ENCODE measurements at regions not wholly inside any gene's neighbourhood (a gene's known extent, or its start where the extent isn't known, plus 50 kb on each side); places are given as distances from the start of the nearest gene placed in this dataset.

DNA sequence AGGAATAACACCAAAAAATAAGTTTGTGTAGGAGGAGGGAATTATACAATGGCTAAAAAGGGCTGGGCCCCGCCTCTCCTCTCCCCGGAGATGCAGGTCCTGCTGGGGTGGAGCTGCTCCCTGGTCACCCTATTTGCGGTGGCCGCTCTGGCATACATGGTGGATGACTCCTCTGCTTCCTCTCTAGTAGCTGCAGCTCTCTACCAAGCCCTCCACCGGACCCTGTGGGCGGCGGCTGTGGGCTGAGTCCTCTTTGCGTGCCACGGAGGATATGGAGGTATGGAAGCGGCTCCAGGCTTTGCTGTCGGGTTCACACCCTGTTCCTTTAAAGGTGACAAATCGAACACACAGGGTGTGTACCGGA, 77.1 kb upstream of the SEC11C start:
- TF ChIP-seq, protein P1, sequence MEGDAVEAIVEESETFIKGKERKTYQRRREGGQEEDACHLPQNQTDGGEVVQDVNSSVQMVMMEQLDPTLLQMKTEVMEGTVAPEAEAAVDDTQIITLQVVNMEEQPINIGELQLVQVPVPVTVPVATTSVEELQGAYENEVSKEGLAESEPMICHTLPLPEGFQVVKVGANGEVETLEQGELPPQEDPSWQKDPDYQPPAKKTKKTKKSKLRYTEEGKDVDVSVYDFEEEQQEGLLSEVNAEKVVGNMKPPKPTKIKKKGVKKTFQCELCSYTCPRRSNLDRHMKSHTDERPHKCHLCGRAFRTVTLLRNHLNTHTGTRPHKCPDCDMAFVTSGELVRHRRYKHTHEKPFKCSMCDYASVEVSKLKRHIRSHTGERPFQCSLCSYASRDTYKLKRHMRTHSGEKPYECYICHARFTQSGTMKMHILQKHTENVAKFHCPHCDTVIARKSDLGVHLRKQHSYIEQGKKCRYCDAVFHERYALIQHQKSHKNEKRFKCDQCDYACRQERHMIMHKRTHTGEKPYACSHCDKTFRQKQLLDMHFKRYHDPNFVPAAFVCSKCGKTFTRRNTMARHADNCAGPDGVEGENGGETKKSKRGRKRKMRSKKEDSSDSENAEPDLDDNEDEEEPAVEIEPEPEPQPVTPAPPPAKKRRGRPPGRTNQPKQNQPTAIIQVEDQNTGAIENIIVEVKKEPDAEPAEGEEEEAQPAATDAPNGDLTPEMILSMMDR (IDR thresholded peaks at IDR 0.05; ENCODE audit: borderline replicate concordance, extremely low read depth, insufficient read depth) = no peak
- H3K36me3 ChIP-seq (ENCODE audit: control insufficient read depth in 2 of 3, insufficient read depth in 3 of 3, low read length in 3 of 3) = no peaks in the 10 kb centered on the region
- H3K9me3 ChIP-seq (ENCODE audit: control insufficient read depth in 2 of 3, insufficient read depth in 1 of 3, low read length in 3 of 3) = no peaks in the 10 kb centered on the region
- no peak for FAIRE-seq
- H3K4me3 ChIP-seq (ENCODE audit: low read length in 3 of 3) = no peak overlapping the region
- H3K9ac ChIP-seq (ENCODE audit: low read length in 3 of 3) = no peak overlapping the region
- H3K4me1 ChIP-seq (ENCODE audit: control insufficient read depth in 2 of 3, insufficient read depth in 2 of 3, low read depth in 1 of 3, low read length in 3 of 3) = no peaks in the 10 kb centered on the region
- intact Hi-C loops (cut with DNase I) = no loop called here
- H3K27me3 ChIP-seq (ENCODE audit: control insufficient read depth, insufficient read depth, low read length) = no peaks in the 10 kb centered on the region
- peak in 1 of 5 donors; percentile 21 for DNase-seq
- no peak overlapping the region for H3K27ac ChIP-seq (ENCODE audit: low read depth in 2 of 2, low read length in 2 of 2)

GRCh38 chr18:59063300-59063906, 76.3 kb upstream of the SEC11C start:
- Histone ChIP-seq H3K9me3 (ENCODE audit: control insufficient read depth in 2 of 3, insufficient read depth in 1 of 3, low read length in 3 of 3) (no peaks in the 10 kb centered on the region), H3K4me1 (ENCODE audit: control insufficient read depth in 2 of 3, insufficient read depth in 2 of 3, low read depth in 1 of 3, low read length in 3 of 3) (no peaks in the 10 kb centered on the region), H3K4me3 (ENCODE audit: low read length in 3 of 3) (no peak overlapping the region), H3K27me3 (ENCODE audit: control insufficient read depth, insufficient read depth, low read length) (no peaks in the 10 kb centered on the region), H3K36me3 (ENCODE audit: control insufficient read depth in 2 of 3, insufficient read depth in 3 of 3, low read length in 3 of 3) (no peaks in the 10 kb centered on the region), H3K9ac (ENCODE audit: low read length in 3 of 3) (no peak overlapping the region), H3K27ac (ENCODE audit: low read depth in 2 of 2, low read length in 2 of 2) (peak overlapping the region in 1 of 2 donors; percentile 23)
- intact Hi-C loops (cut with DNase I) = no loop called here
- DNase-seq = peak in 2 of 5 donors; percentile 6 to 32
- FAIRE-seq = no peak
- TF ChIP-seq, protein P1 (IDR thresholded peaks at IDR 0.05; ENCODE audit: borderline replicate concordance, extremely low read depth, insufficient read depth) = no peak

DNA sequence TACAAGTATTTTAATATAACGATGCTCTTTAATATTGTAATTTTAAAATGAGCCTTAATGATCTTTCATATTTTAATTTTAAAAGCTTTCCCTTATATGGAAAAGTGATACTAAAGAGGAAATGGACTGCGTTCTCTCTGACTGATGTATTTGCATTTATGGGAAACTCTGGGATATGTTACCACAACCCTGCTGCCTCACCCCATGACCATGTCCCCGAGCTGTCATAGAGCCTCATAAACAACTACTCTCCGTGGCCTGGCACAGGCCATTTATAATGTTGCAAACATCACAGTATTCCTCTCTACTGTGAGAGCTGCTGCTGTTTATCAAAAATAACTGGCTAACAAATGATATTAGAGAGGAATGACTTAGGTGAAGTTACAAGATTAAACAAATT, 75.8 kb upstream of the SEC11C start:
- H3K36me3 ChIP-seq (ENCODE audit: control insufficient read depth in 2 of 3, insufficient read depth in 3 of 3, low read length in 3 of 3) = no peaks in the 10 kb centered on the region
- H3K27me3 ChIP-seq (ENCODE audit: control insufficient read depth, insufficient read depth, low read length) = no peaks in the 10 kb centered on the region
- no peak overlapping the region for H3K27ac ChIP-seq (ENCODE audit: low read depth in 2 of 2, low read length in 2 of 2)
- no peaks in the 10 kb centered on the region for H3K9me3 ChIP-seq (ENCODE audit: control insufficient read depth in 2 of 3, insufficient read depth in 1 of 3, low read length in 3 of 3)
- FAIRE-seq (no peak), DNase-seq (no peak)
- intact Hi-C loops (cut with DNase I) = no loop called here
- no peak overlapping the region for H3K4me3 ChIP-seq (ENCODE audit: low read length in 3 of 3)
- no peaks in the 10 kb centered on the region for H3K4me1 ChIP-seq (ENCODE audit: control insufficient read depth in 2 of 3, insufficient read depth in 2 of 3, low read depth in 1 of 3, low read length in 3 of 3)
- no peak overlapping the region for H3K9ac ChIP-seq (ENCODE audit: low read length in 3 of 3)
- TF ChIP-seq, protein P1 (IDR thresholded peaks at IDR 0.05; ENCODE audit: borderline replicate concordance, extremely low read depth, insufficient read depth) = no peak

DNA sequence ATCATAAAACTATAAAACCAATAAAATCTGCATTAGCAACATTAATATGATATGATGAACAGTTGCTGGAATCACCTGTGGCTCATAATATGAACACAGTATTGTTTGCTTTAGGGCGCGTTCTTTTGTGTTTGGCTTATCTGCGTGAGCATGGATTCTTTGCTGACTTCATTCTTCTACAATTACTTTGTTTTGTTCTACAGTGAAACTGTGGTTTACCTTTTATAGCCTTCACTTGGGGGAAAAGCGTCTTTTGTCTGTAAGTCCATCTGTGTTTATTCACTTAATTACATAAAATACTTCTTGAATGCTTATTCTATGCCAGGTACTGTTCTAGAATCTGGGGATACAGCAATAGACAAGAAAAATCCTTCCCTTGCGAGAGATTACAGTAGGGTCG, 74.0 kb upstream of the SEC11C start:
- H3K9me3 ChIP-seq (ENCODE audit: control insufficient read depth in 2 of 3, insufficient read depth in 1 of 3, low read length in 3 of 3) = no peaks in the 10 kb centered on the region
- intact Hi-C loops (cut with DNase I) = no loop called here
- no peak for DNase-seq
- H3K27me3 ChIP-seq (ENCODE audit: control insufficient read depth, insufficient read depth, low read length) = no peaks in the 10 kb centered on the region
- no peak overlapping the region for H3K27ac ChIP-seq (ENCODE audit: low read depth in 2 of 2, low read length in 2 of 2)
- no peak overlapping the region for H3K9ac ChIP-seq (ENCODE audit: low read length in 3 of 3)
- H3K4me1 ChIP-seq (ENCODE audit: control insufficient read depth in 2 of 3, insufficient read depth in 2 of 3, low read depth in 1 of 3, low read length in 3 of 3) = peaks cover 0 to 3% (median 0%) of the 10 kb centered on the region in 3 donors
- no peak for FAIRE-seq
- H3K36me3 ChIP-seq (ENCODE audit: control insufficient read depth in 2 of 3, insufficient read depth in 3 of 3, low read length in 3 of 3) = no peaks in the 10 kb centered on the region
- H3K4me3 ChIP-seq (ENCODE audit: low read length in 3 of 3) = no peak overlapping the region
- TF ChIP-seq, protein P1 (IDR thresholded peaks at IDR 0.05; ENCODE audit: borderline replicate concordance, extremely low read depth, insufficient read depth) = no peak
